Gastrocnemius medialis (tissue), 4 donors: ENCODE measurements at regions not wholly inside any gene's neighbourhood (a gene's known extent, or its start where the extent isn't known, plus 50 kb on each side); places are given as distances from the start of the nearest gene placed in this dataset.

ENCODE experiments used
- ATAC-seq, 2 donors: fragments of 150-250 bp; one replicate each; pipeline ENCODE4 v1.9.1; 2016
- DNase-seq, 2 donors: peaks; one replicate each; pipeline ENCODE4 v3.0.0-alpha.2; 2019
- H3K27ac ChIP-seq, 4 donors: fragments of 200-600 bp; sonication (generic); 1 replicate in 1 of 4; 2 replicates in 3 of 4; pipeline ENCODE4 v1.5.1; 2016 to 2018; ENCODE audit warnings: mild to moderate bottlenecking in 2 of 4, moderate library complexity in 1 of 4
- H3K27me3 ChIP-seq, 3 donors: fragments of 200-600 bp; sonication (generic) in 2 of 3; 1 replicate in 1 of 3; 2 replicates in 2 of 3; pipeline versions ENCODE4 v1.5.1 to v1.6.0; 2016 to 2019; ENCODE audit warnings: mild to moderate bottlenecking in 1 of 3, moderate library complexity in 1 of 3
- H3K36me3 ChIP-seq, 2 donors: fragments of 200-600 bp; sonication (generic) in 1 of 2; one replicate each; pipeline ENCODE4 v1.5.1; 2017 to 2018
- H3K4me1 ChIP-seq, 2 donors: fragments of 200-600 bp; sonication (generic) in 1 of 2; one replicate each; pipeline ENCODE4 v1.5.1; 2016 to 2017; ENCODE audit warnings: mild to moderate bottlenecking in 2 of 2
- H3K4me3 ChIP-seq, 4 donors: fragments of 200-600 bp; sonication (generic) in 3 of 4; 1 replicate in 1 of 4; 2 replicates in 3 of 4; pipeline ENCODE4 v1.5.1; 2016 to 2019; ENCODE audit warnings: mild to moderate bottlenecking in 2 of 4
- H3K9me3 ChIP-seq, 3 donors: fragments of 200-600 bp; sonication (generic) in 2 of 3; 1 replicate in 1 of 3; 2 replicates in 2 of 3; pipeline ENCODE4 v1.5.1; 2016 to 2019
- POLR2A ChIP-seq, 2 donors: fragments of 450-650 bp; IDR thresholded peaks; one replicate each; pipeline ENCODE4 v1.6.1; 2017; ENCODE audit warnings: antibody characterized with exemption in 2 of 2, mild to moderate bottlenecking in 2 of 2, moderate library complexity in 2 of 2
- in situ Hi-C, 4 donors: fragments of 200-750 bp; cut with MboI; loops; one replicate each; pipeline versions ENCODE4 v1.15.0 to v1.8.0; 2017; ENCODE audit warnings: low sequenced_read_pairs in 4 of 4
- intact Hi-C: fragments of 100-400 bp; cut with DNase I; formaldehyde crosslinking; loops from one replicate; pipeline ENCODE4 v1.15.1; 2023; ENCODE audit warnings: low total_unique reads
- TF ChIP-seq, protein P1 (sequence below), 5 experiments: fragments of 450-650 bp in 3 of 5; fragments of 200-600 bp in 2 of 5; sonication (generic) in 2 of 5; IDR thresholded peaks in 4 of 5; conservative IDR thresholded peaks in 1 of 5; 1 replicate in 4 of 5; 2 replicates in 1 of 5; pipeline ENCODE4 v1.5.1; 2016 to 2019; ENCODE audit warnings: antibody characterized with exemption in 5 of 5, mild to moderate bottlenecking in 3 of 5, moderate library complexity in 3 of 5

- H3K27ac ChIP-seq: no peak overlapping the region
- intact Hi-C loops (no loop called here), in situ Hi-C loops (no loop called here)
- TF ChIP-seq, protein P1, sequence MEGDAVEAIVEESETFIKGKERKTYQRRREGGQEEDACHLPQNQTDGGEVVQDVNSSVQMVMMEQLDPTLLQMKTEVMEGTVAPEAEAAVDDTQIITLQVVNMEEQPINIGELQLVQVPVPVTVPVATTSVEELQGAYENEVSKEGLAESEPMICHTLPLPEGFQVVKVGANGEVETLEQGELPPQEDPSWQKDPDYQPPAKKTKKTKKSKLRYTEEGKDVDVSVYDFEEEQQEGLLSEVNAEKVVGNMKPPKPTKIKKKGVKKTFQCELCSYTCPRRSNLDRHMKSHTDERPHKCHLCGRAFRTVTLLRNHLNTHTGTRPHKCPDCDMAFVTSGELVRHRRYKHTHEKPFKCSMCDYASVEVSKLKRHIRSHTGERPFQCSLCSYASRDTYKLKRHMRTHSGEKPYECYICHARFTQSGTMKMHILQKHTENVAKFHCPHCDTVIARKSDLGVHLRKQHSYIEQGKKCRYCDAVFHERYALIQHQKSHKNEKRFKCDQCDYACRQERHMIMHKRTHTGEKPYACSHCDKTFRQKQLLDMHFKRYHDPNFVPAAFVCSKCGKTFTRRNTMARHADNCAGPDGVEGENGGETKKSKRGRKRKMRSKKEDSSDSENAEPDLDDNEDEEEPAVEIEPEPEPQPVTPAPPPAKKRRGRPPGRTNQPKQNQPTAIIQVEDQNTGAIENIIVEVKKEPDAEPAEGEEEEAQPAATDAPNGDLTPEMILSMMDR (IDR thresholded peaks at IDR 0.05 in 4 of 5, conservative IDR thresholded peaks at IDR 0.05 in 1 of 5): no peak
- no peak for TF ChIP-seq POLR2A (IDR thresholded peaks at IDR 0.05)
- no peaks in the 10 kb centered on the region for H3K36me3 ChIP-seq
- H3K4me1 ChIP-seq: no peaks in the 10 kb centered on the region
- H3K4me3 ChIP-seq: no peak overlapping the region
- DNase-seq: no peak
- no peaks in the 10 kb centered on the region for H3K27me3 ChIP-seq
- H3K9me3 ChIP-seq: no peaks in the 10 kb centered on the region
- ATAC-seq: no peak
Measured at GRCh38 chr2:16398486-16399043, 267.1 kb downstream of the CYRIA start.

- DNase-seq (no peak), ATAC-seq (no peak)
- Histone ChIP-seq H3K4me1 (no peaks in the 10 kb centered on the region), H3K9me3 (no peaks in the 10 kb centered on the region), H3K4me3 (no peak overlapping the region), H3K36me3 (no peaks in the 10 kb centered on the region), H3K27ac (no peak overlapping the region), H3K27me3 (no peaks in the 10 kb centered on the region)
- in situ Hi-C loops (no loop called here), intact Hi-C loops (no loop called here)
- no peak for TF ChIP-seq POLR2A (IDR thresholded peaks at IDR 0.05)
- TF ChIP-seq, protein P1 (IDR thresholded peaks at IDR 0.05 in 4 of 5, conservative IDR thresholded peaks at IDR 0.05 in 1 of 5): no peak
Measured at GRCh38 chr2:16397681-16398475, 267.8 kb downstream of the CYRIA start.

GRCh38 chr2:16396986-16397385 lies 268.6 kb downstream of the CYRIA start:
- H3K4me3 ChIP-seq: no peak overlapping the region
- H3K27me3 ChIP-seq: no peaks in the 10 kb centered on the region
- intact Hi-C loops: no loop called here
- TF ChIP-seq, protein P1 (IDR thresholded peaks at IDR 0.05 in 4 of 5, conservative IDR thresholded peaks at IDR 0.05 in 1 of 5): no peak
- TF ChIP-seq POLR2A (IDR thresholded peaks at IDR 0.05): no peak
- in situ Hi-C loops: no loop called here
- H3K36me3 ChIP-seq: no peaks in the 10 kb centered on the region
- DNase-seq (no peak), ATAC-seq (no peak)
- H3K9me3 ChIP-seq: no peaks in the 10 kb centered on the region
- H3K4me1 ChIP-seq: no peaks in the 10 kb centered on the region
- H3K27ac ChIP-seq: no peak overlapping the region

- no peak overlapping the region for H3K4me3 ChIP-seq
- H3K4me1 ChIP-seq: no peaks in the 10 kb centered on the region
- no peaks in the 10 kb centered on the region for H3K36me3 ChIP-seq
- no peak for ATAC-seq
- in situ Hi-C loops (no loop called here), intact Hi-C loops (no loop called here)
- no peaks in the 10 kb centered on the region for H3K9me3 ChIP-seq
- TF ChIP-seq, protein P1 (IDR thresholded peaks at IDR 0.05 in 4 of 5, conservative IDR thresholded peaks at IDR 0.05 in 1 of 5): no peak
- TF ChIP-seq POLR2A (IDR thresholded peaks at IDR 0.05): no peak
- no peaks in the 10 kb centered on the region for H3K27me3 ChIP-seq
- no peak overlapping the region for H3K27ac ChIP-seq
- DNase-seq: no peak
Measured at GRCh38 chr2:16396171-16396570, 269.5 kb downstream of the CYRIA start.
